BE2C (cell line): ENCODE measurements at regions not wholly inside any gene's neighbourhood (a gene's known extent, or its start where the extent isn't known, plus 50 kb on each side); places are given as distances from the start of the nearest gene placed in this dataset.

Experiments used
- DNase-seq: peaks from one replicate; pipeline ENCODE4 v3.0.0-alpha.2; 2020
- H3K27me3 ChIP-seq: fragments of 250-450 bp; sonication (Bioruptor Pico); 2 replicates; pipeline ENCODE4 v1.5.1; 2020; ENCODE audit warnings: mild to moderate bottlenecking
- H3K36me3 ChIP-seq: fragments of 250-450 bp; sonication (Bioruptor Pico); 2 replicates; pipeline ENCODE4 v1.5.1; 2020; ENCODE audit warnings: mild to moderate bottlenecking
- H3K4me1 ChIP-seq: fragments of 250-450 bp; sonication (Bioruptor Pico); 2 replicates; pipeline ENCODE4 v1.5.1; 2020
- H3K4me3 ChIP-seq: 2 replicates; pipeline ENCODE4 v1.5.1; 2011; ENCODE audit warnings: low read depth, low read length
- H3K9me3 ChIP-seq: fragments of 250-450 bp; sonication (Bioruptor Pico); 2 replicates; pipeline ENCODE4 v1.5.1; 2020
- TF ChIP-seq, protein P1 (sequence below): IDR thresholded peaks from 2 replicates; pipeline ENCODE4 v1.5.1; 2012; ENCODE audit warnings: mild to moderate bottlenecking, low read depth, low read length

DNA sequence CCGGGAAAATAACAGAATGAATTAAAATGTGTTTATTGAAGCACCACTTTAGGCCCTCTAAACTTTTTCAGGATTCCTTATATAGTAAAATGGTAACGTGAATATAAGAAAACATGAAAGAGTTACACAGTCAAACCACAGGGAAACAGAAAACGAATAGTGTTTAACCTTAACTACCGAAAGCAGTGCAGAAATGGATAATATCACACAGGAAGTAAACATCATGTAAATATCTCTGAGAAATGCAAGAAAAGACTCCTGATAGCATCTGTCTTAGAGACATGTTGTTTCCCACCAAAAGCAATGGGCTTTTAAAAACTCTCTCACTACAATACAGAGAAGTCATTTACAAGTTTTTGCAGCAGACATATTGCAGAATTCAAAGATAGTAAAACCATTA is 323.9 kb upstream of the CXXC4 start:
- Histone ChIP-seq H3K4me1 (no peaks in the 10 kb centered on the region), H3K36me3 (no peaks in the 10 kb centered on the region), H3K27me3 (no peaks in the 10 kb centered on the region), H3K4me3 (no peak overlapping the region), H3K9me3 (no peaks in the 10 kb centered on the region)
- no peak for DNase-seq
- TF ChIP-seq, protein P1, sequence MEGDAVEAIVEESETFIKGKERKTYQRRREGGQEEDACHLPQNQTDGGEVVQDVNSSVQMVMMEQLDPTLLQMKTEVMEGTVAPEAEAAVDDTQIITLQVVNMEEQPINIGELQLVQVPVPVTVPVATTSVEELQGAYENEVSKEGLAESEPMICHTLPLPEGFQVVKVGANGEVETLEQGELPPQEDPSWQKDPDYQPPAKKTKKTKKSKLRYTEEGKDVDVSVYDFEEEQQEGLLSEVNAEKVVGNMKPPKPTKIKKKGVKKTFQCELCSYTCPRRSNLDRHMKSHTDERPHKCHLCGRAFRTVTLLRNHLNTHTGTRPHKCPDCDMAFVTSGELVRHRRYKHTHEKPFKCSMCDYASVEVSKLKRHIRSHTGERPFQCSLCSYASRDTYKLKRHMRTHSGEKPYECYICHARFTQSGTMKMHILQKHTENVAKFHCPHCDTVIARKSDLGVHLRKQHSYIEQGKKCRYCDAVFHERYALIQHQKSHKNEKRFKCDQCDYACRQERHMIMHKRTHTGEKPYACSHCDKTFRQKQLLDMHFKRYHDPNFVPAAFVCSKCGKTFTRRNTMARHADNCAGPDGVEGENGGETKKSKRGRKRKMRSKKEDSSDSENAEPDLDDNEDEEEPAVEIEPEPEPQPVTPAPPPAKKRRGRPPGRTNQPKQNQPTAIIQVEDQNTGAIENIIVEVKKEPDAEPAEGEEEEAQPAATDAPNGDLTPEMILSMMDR: no peak

- Histone ChIP-seq H3K9me3 (no peaks in the 10 kb centered on the region), H3K36me3 (no peaks in the 10 kb centered on the region), H3K4me3 (no peak overlapping the region), H3K4me1 (no peaks in the 10 kb centered on the region), H3K27me3 (no peaks in the 10 kb centered on the region)
- TF ChIP-seq, protein P1: no peak
- DNase-seq: no peak
Observed at GRCh38 chr4:104826171-104826570, 320.5 kb upstream of the TET2 start.

DNA sequence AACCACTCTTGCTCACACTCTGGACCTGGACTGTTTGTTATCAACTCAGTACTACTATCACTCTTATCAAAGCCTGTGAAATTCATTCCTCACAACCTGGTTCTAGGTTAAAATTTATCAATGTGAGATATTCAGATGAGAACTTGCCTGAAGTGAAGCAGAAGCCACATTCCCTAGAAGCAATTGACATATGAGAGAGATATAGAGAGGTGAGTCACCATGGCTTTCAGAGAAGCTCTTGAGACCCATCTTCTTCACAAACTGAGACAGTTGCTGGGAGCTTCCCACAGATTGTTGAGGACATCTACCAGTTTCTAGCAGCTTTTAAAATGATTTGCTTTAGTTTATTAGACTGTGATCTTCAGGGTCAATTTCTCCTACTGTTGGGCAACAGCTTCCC is 316.9 kb upstream of the TET2 start:
- TF ChIP-seq, protein P1: no peak
- Histone ChIP-seq H3K9me3 (no peaks in the 10 kb centered on the region), H3K36me3 (no peaks in the 10 kb centered on the region), H3K4me1 (no peaks in the 10 kb centered on the region), H3K27me3 (no peaks in the 10 kb centered on the region), H3K4me3 (no peak overlapping the region)
- no peak for DNase-seq

DNA sequence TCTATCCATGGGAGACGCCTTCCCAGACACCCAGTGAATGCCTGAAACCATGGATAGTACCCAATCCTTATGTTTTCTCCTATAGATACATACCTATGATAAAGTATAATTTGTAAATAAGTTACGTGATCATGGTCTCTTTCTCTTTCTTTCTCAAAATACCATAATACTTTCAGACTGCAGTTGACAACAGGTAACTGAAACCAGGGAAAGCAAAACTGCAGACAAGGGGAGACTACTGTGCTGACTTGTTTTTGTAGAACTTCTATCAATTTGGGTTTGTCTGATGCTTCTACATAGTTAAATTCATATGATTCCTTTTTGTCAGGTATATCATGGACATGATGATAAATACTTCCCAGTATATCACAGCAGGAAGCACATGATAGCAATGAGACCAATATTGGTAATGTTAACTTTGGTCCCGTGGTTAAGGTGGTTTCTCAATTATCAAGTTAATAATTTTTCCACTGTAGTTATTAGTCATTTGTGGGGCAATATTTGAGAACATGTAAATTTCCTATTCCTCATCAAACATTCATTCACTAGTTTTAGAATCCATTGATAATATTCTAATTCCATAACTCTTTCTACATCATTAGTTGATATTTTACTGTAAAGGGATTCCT is 298.0 kb upstream of the TET2 start:
- TF ChIP-seq, protein P1: no peak
- Histone ChIP-seq H3K36me3 (no peaks in the 10 kb centered on the region), H3K4me1 (no peaks in the 10 kb centered on the region), H3K9me3 (no peaks in the 10 kb centered on the region), H3K27me3 (no peaks in the 10 kb centered on the region), H3K4me3 (no peak overlapping the region)
- DNase-seq: no peak

GRCh38 chr4:104859601-104860237 is 287.0 kb upstream of the TET2 start:
- no peak for DNase-seq
- no peaks in the 10 kb centered on the region for H3K9me3 ChIP-seq
- no peaks in the 10 kb centered on the region for H3K36me3 ChIP-seq
- TF ChIP-seq, protein P1: no peak
- no peak overlapping the region for H3K4me3 ChIP-seq
- no peaks in the 10 kb centered on the region for H3K4me1 ChIP-seq
- H3K27me3 ChIP-seq: no peaks in the 10 kb centered on the region
